PC-9 (cell line): ENCODE measurements at regions not wholly inside any gene's neighbourhood (a gene's known extent, or its start where the extent isn't known, plus 50 kb on each side); places are given as distances from the start of the nearest gene placed in this dataset.

Source experiments
- BruUV-seq: library from RNA; stranded (reverse); fragments of 400-500 nt; replicated peaks from 2 replicates; lab custom pipeline; 2021; lab: Mats Ljungman, UMichigan
- CTCF ChIA-PET: fragments of 300-600 bp; sonication (Branson Sonifier 250); formaldehyde crosslinking; loops from one replicate; lab custom pipeline; 2022; ENCODE audit warnings: antibody characterized with exemption; lab: Charles Lee
- POLR2A ChIA-PET: fragments of 300-600 bp; sonication (Branson Sonifier 250); formaldehyde crosslinking; loops from one replicate; lab custom pipeline; 2022; ENCODE audit warnings: antibody characterized with exemption; ENCODE audit not compliant: unreplicated experiment; lab: Charles Lee
- DNase-seq, 2 experiments: peaks; one replicate each; pipeline versions ENCODE4 v3.0.0 to v3.0.0-alpha.2; 2015 to 2022; ENCODE audit warnings: mixed read lengths in 1 of 2
- H2AFZ ChIP-seq: fragments of 200-600 bp; sonication (generic); 2 replicates; pipeline ENCODE4 v1.8.1; 2017; ENCODE audit warnings: antibody characterized with exemption
- H3F3A ChIP-seq: fragments of 200-600 bp; sonication (generic); 2 replicates; pipeline ENCODE4 v1.8.1; 2017; ENCODE audit warnings: antibody characterized with exemption, mild to moderate bottlenecking, low read depth; ENCODE audit not compliant: insufficient read depth
- H3K27ac ChIP-seq: fragments of 200-600 bp; sonication (generic); 2 replicates; pipeline ENCODE4 v1.6.1; 2016; ENCODE audit warnings: mixed run types
- H3K27me3 ChIP-seq: fragments of 200-600 bp; sonication (generic); 2 replicates; pipeline ENCODE4 v1.6.1; 2016; ENCODE audit warnings: low read depth, mixed run types; ENCODE audit not compliant: insufficient read depth
- H3K36me3 ChIP-seq: fragments of 200-600 bp; sonication (generic); 2 replicates; pipeline ENCODE4 v1.6.1; 2016; ENCODE audit warnings: low read depth, mixed run types
- H3K4me1 ChIP-seq: fragments of 200-600 bp; sonication (generic); replicated peaks from 2 replicates; pipeline ENCODE4 v1.6.1; 2016; ENCODE audit warnings: mixed run types; ENCODE audit not compliant: insufficient read depth
- H3K4me2 ChIP-seq: fragments of 200-600 bp; sonication (generic); 2 replicates; pipeline ENCODE4 v1.6.1; 2017; ENCODE audit warnings: mixed run types
- H3K4me3 ChIP-seq: fragments of 200-600 bp; sonication (generic); 2 replicates; pipeline ENCODE4 v1.6.1; 2016; ENCODE audit warnings: mixed run types
- H3K79me2 ChIP-seq: fragments of 200-600 bp; sonication (generic); 2 replicates; pipeline ENCODE4 v1.6.1; 2017; ENCODE audit warnings: low read depth, mixed run types
- H3K9me2 ChIP-seq: fragments of 200-600 bp; sonication (generic); 2 replicates; pipeline ENCODE4 v1.8.1; 2017; ENCODE audit warnings: mild to moderate bottlenecking; ENCODE audit not compliant: insufficient read depth
- H3K9me3 ChIP-seq: fragments of 200-600 bp; sonication (generic); 2 replicates; pipeline ENCODE4 v1.8.1; 2016; ENCODE audit warnings: low read depth; ENCODE audit not compliant: insufficient read depth
- H4K20me1 ChIP-seq: fragments of 200-600 bp; sonication (generic); 2 replicates; pipeline ENCODE4 v1.8.1; 2017; ENCODE audit not compliant: insufficient read depth
- EZH2 ChIP-seq: fragments of 200-600 bp; sonication (generic); IDR thresholded peaks from 2 replicates; pipeline ENCODE4 v1.8.0; 2017; ENCODE audit warnings: antibody characterized with exemption, low read depth
- intact Hi-C: fragments of 100-400 bp; cut with micrococcal nuclease; formaldehyde crosslinking; loops from one replicate; pipeline ENCODE4 v1.10.0; 2022; ENCODE audit not compliant: unreplicated experiment
- TF ChIP-seq, protein P1 (sequence below): fragments of 200-600 bp; sonication (generic); conservative IDR thresholded peaks from 2 replicates; pipeline ENCODE4 v1.6.1; 2017; ENCODE audit warnings: mixed run types, antibody characterized with exemption, mild to moderate bottlenecking, moderate library complexity

DNA sequence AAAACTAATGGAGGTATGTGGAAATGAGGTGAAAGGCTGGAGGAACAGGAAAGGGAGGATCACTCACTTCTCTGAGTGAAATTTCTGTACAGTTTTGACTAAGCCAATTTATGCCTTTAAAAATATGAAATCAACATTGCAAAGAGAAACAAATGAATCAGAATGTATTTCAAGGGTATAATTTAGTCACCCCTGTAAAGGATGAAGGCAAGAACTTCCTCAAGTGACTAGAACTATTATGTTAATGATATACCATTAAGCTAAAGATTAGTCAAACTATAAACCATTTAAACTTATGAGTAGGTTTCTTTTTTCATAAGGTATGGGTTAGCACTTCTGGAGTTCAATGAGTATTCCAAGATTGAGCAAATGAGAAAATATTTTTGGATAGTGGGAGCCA, 184.5 kb upstream of the CHORDC1 start:
- Histone ChIP-seq H3F3A (no peaks in the 10 kb centered on the region), H3K9me2 (no peaks in the 10 kb centered on the region), H4K20me1 (no peaks in the 10 kb centered on the region), H3K79me2 (no peaks in the 10 kb centered on the region), H3K27ac (no peak overlapping the region), H3K27me3 (no peaks in the 10 kb centered on the region), H3K4me1 (peaks cover 22% of the 10 kb centered on the region), H3K9me3 (no peaks in the 10 kb centered on the region), H3K4me2 (peak overlapping the region; percentile 68; the same call in 1 of the 2 replicates), H2AFZ (0 out of 2 replicates have a peak overlapping the region, but pooled peaks have one; percentile 5), H3K4me3 (no peak overlapping the region), H3K36me3 (0 out of 2 replicates have a peak, but pooled peaks cover 4% of the 10 kb centered on the region)
- ChIA-PET CTCF (no interaction called here), POLR2A (no interaction called here)
- DNase-seq, result no peak
- TF ChIP-seq, protein P1, sequence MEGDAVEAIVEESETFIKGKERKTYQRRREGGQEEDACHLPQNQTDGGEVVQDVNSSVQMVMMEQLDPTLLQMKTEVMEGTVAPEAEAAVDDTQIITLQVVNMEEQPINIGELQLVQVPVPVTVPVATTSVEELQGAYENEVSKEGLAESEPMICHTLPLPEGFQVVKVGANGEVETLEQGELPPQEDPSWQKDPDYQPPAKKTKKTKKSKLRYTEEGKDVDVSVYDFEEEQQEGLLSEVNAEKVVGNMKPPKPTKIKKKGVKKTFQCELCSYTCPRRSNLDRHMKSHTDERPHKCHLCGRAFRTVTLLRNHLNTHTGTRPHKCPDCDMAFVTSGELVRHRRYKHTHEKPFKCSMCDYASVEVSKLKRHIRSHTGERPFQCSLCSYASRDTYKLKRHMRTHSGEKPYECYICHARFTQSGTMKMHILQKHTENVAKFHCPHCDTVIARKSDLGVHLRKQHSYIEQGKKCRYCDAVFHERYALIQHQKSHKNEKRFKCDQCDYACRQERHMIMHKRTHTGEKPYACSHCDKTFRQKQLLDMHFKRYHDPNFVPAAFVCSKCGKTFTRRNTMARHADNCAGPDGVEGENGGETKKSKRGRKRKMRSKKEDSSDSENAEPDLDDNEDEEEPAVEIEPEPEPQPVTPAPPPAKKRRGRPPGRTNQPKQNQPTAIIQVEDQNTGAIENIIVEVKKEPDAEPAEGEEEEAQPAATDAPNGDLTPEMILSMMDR, result no peak
- no peak for TF ChIP-seq EZH2
- BruUV-seq, result no TSS peak
- intact Hi-C loops, result no loop called here

DNA sequence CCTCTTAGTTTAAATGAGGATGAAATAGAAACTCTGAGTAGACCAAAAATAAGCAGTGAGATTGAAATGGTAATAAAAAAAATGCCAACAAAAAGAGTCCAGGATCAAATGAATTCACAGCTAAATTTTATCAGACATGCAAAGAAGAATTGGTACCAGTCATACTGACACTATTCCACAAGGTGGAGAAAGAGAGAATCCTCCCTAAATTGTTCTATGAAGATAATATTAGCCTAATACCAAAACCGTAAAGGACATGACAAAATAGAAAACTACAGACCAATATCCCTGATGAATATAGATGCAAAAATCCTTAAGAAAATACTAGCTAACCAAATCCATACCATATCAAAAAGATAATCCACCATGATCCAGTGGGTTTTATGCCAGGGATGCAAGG, 169.8 kb upstream of the CHORDC1 start:
- BruUV-seq, result no TSS peak
- DNase-seq, result no peak
- H3K9me2 ChIP-seq, result no peaks in the 10 kb centered on the region; the same call in 1 of the 2 replicates
- CTCF ChIA-PET, result no interaction called here
- no peak overlapping the region for H3K27ac ChIP-seq
- H4K20me1 ChIP-seq, result no peaks in the 10 kb centered on the region
- no peaks in the 10 kb centered on the region for H3K4me1 ChIP-seq
- intact Hi-C loops, result no loop called here
- TF ChIP-seq EZH2, result no peak
- TF ChIP-seq, protein P1, result peak; percentile 50; the same call in 1 of the 2 replicates
- no peaks in the 10 kb centered on the region for H3K36me3 ChIP-seq
- H2AFZ ChIP-seq, result no peak overlapping the region
- H3K9me3 ChIP-seq, result no peaks in the 10 kb centered on the region
- no peaks in the 10 kb centered on the region for H3K79me2 ChIP-seq
- H3K4me3 ChIP-seq, result no peak overlapping the region
- POLR2A ChIA-PET, result no interaction called here
- H3K27me3 ChIP-seq, result no peaks in the 10 kb centered on the region
- H3K4me2 ChIP-seq, result no peak overlapping the region
- H3F3A ChIP-seq, result no peaks in the 10 kb centered on the region

DNA sequence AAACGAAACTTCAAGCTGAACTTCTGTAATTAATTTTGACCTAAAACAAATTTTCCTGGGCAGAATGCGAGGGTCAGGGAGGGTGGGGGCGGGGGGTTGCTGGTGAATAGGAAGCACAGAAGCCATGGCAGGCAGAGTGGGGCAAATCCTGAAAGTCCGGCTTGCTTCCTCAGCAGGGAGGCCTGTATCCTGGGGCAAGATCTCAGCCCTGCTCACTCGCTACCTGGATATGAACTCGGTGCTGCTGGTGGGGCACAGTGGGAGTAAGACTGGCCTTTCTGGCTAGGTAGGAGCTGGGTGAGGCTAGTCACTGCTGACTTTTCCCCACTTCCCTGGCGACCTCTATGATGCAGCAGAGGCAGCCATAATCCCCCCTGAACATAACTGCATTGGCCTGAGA, 168.9 kb upstream of the CHORDC1 start:
- Histone ChIP-seq H3F3A (no peaks in the 10 kb centered on the region), H3K9me3 (no peaks in the 10 kb centered on the region), H3K36me3 (no peaks in the 10 kb centered on the region), H4K20me1 (no peaks in the 10 kb centered on the region), H3K79me2 (no peaks in the 10 kb centered on the region), H3K4me1 (no peaks in the 10 kb centered on the region), H3K27me3 (no peaks in the 10 kb centered on the region), H3K9me2 (no peaks in the 10 kb centered on the region), H3K4me3 (no peak overlapping the region), H3K27ac (no peak overlapping the region), H2AFZ (no peak overlapping the region), H3K4me2 (peak overlapping the region; percentile 13; the same call in 1 of the 2 replicates)
- BruUV-seq, result no TSS peak
- CTCF ChIA-PET, result no interaction called here
- TF ChIP-seq, protein P1, result no peak
- TF ChIP-seq EZH2, result no peak
- POLR2A ChIA-PET, result no interaction called here
- intact Hi-C loops, result no loop called here
- DNase-seq, result no peak
